ENCODE measurements at regions not wholly inside any gene's neighbourhood (a gene's known extent, or its start where the extent isn't known, plus 50 kb on each side); places are given as distances from the start of the nearest gene placed in this dataset.

- TF ChIP-seq, protein P1, sequence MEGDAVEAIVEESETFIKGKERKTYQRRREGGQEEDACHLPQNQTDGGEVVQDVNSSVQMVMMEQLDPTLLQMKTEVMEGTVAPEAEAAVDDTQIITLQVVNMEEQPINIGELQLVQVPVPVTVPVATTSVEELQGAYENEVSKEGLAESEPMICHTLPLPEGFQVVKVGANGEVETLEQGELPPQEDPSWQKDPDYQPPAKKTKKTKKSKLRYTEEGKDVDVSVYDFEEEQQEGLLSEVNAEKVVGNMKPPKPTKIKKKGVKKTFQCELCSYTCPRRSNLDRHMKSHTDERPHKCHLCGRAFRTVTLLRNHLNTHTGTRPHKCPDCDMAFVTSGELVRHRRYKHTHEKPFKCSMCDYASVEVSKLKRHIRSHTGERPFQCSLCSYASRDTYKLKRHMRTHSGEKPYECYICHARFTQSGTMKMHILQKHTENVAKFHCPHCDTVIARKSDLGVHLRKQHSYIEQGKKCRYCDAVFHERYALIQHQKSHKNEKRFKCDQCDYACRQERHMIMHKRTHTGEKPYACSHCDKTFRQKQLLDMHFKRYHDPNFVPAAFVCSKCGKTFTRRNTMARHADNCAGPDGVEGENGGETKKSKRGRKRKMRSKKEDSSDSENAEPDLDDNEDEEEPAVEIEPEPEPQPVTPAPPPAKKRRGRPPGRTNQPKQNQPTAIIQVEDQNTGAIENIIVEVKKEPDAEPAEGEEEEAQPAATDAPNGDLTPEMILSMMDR (IDR thresholded peaks at IDR 0.05) = no peak
- TF ChIP-seq POLR2A (IDR thresholded peaks at IDR 0.05) = no peak
Measured at GRCh38 chr16:65235339-65236177, 113.7 kb upstream of the CDH11 start.
